Activated CD8-positive, alpha-beta T cell treated with anti-CD3 and anti-CD28 coated beads for 36 hours (primary cell): ENCODE measurements at regions not wholly inside any gene's neighbourhood (a gene's known extent, or its start where the extent isn't known, plus 50 kb on each side); places are given as distances from the start of the nearest gene placed in this dataset.
"Not testable (repeated sequence)": the region's sequence is repeated elsewhere in the genome, so short reads cannot be mapped to it uniquely, and the experiment has no call there.

Source experiments
- ATAC-seq: fragments of 200-7000 bp; cut with Tn5 transposase; one replicate; pipeline ENCODE4 v1.10.0; 2021; ENCODE audit warnings: mild to moderate bottlenecking, moderate library complexity
- CTCF ChIA-PET: fragments of 350-600 bp; sonication (Branson Sonifier 250); formaldehyde crosslinking; loops from one replicate; lab custom pipeline; 2021; ENCODE audit warnings: antibody characterized with exemption; lab: Charles Lee
- POLR2A ChIA-PET: fragments of 350-600 bp; sonication (Branson Sonifier 250); formaldehyde crosslinking; loops from one replicate; lab custom pipeline; 2021; ENCODE audit warnings: antibody characterized with exemption; lab: Charles Lee
- DNase-seq: peaks from one replicate; pipeline ENCODE4 v3.0.0-alpha.2; 2020
- H3K27ac Mint-ChIP-seq: one replicate; pipeline ENCODE4 v1.8.0; 2021; ENCODE audit warnings: mild to moderate bottlenecking, mixed read lengths
- H3K27me3 Mint-ChIP-seq: one replicate; pipeline ENCODE4 v1.8.0; 2021; ENCODE audit warnings: mixed read lengths
- H3K36me3 Mint-ChIP-seq: one replicate; pipeline ENCODE4 v1.8.0; 2021; ENCODE audit warnings: low read depth, mixed read lengths
- H3K4me1 Mint-ChIP-seq: one replicate; pipeline ENCODE4 v1.8.0; 2021; ENCODE audit warnings: low read depth, mixed read lengths
- H3K4me3 Mint-ChIP-seq: one replicate; pipeline ENCODE4 v1.8.0; 2021; ENCODE audit warnings: mild to moderate bottlenecking, moderate library complexity, mixed read lengths
- H3K9me3 Mint-ChIP-seq: one replicate; pipeline ENCODE4 v1.8.0; 2021; ENCODE audit warnings: mixed read lengths
- intact Hi-C: fragments of 100-400 bp; cut with micrococcal nuclease; formaldehyde crosslinking; loops from one replicate; pipeline ENCODE4 v1.10.0; 2022
- TF ChIP-seq, protein P1 (sequence below): fragments of 200-600 bp; IDR thresholded peaks from one replicate; pipeline ENCODE4 v1.8.0; 2022; ENCODE audit warnings: antibody characterized with exemption, mild to moderate bottlenecking

DNA sequence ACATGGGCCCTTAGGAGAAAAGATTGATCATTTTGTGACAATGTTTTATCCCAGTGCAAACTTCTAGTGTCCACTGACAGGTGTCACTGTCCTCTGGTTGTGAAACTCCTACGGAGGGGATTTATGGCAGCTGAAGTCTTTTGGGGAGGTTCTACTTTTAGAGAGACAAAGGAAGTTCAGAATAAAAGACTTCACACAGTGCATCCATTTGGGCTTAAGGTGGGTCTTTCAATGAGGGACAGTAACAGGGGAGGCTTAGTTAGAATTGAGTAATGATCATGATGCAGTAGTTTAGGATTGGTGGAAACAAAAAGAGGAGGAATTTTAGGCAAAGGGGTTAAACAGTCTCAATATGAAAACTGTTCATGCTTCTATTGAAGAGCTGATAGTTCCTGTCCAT, 501.1 kb upstream of the NRP1 start:
- POLR2A ChIA-PET: no interaction called here
- Mint-ChIP-seq H3K4me3 (no peak overlapping the region), H3K27me3 (no peaks in the 10 kb centered on the region), H3K36me3 (no peaks in the 10 kb centered on the region), H3K9me3 (no peaks in the 10 kb centered on the region), H3K27ac (no peak overlapping the region), H3K4me1 (no peaks in the 10 kb centered on the region)
- DNase-seq (no peak), ATAC-seq (no peak)
- TF ChIP-seq, protein P1, sequence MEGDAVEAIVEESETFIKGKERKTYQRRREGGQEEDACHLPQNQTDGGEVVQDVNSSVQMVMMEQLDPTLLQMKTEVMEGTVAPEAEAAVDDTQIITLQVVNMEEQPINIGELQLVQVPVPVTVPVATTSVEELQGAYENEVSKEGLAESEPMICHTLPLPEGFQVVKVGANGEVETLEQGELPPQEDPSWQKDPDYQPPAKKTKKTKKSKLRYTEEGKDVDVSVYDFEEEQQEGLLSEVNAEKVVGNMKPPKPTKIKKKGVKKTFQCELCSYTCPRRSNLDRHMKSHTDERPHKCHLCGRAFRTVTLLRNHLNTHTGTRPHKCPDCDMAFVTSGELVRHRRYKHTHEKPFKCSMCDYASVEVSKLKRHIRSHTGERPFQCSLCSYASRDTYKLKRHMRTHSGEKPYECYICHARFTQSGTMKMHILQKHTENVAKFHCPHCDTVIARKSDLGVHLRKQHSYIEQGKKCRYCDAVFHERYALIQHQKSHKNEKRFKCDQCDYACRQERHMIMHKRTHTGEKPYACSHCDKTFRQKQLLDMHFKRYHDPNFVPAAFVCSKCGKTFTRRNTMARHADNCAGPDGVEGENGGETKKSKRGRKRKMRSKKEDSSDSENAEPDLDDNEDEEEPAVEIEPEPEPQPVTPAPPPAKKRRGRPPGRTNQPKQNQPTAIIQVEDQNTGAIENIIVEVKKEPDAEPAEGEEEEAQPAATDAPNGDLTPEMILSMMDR: no peak
- intact Hi-C loops: no loop called here
- CTCF ChIA-PET: no interaction called here

DNA sequence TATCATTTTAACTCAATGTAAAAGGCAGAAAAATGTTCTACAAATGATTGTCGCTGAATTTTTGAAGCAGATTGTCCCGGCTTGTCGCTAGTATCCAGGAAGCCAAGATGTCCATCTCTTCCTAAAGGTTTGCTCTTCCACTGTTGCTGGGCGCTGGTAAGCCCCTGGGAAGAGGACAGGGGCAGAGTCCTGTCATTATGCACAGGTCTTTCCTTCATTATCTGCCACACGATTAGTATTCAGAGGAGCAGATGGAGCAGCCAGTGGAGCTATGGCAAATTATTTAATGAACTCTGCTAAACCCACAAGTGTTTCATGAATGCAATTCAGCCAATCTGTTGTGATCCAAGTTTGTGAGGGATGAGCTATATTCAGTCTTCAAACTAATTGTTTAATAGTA, 499.1 kb upstream of the NRP1 start:
- Mint-ChIP-seq H3K27me3 (peaks cover 1% of the 10 kb centered on the region), H3K9me3 (no peaks in the 10 kb centered on the region), H3K36me3 (no peaks in the 10 kb centered on the region), H3K4me3 (no peak overlapping the region), H3K4me1 (no peaks in the 10 kb centered on the region), H3K27ac (no peak overlapping the region)
- ATAC-seq (no peak), DNase-seq (no peak)
- TF ChIP-seq, protein P1: no peak
- intact Hi-C loops: no loop called here
- CTCF ChIA-PET: no interaction called here
- POLR2A ChIA-PET: no interaction called here

DNA sequence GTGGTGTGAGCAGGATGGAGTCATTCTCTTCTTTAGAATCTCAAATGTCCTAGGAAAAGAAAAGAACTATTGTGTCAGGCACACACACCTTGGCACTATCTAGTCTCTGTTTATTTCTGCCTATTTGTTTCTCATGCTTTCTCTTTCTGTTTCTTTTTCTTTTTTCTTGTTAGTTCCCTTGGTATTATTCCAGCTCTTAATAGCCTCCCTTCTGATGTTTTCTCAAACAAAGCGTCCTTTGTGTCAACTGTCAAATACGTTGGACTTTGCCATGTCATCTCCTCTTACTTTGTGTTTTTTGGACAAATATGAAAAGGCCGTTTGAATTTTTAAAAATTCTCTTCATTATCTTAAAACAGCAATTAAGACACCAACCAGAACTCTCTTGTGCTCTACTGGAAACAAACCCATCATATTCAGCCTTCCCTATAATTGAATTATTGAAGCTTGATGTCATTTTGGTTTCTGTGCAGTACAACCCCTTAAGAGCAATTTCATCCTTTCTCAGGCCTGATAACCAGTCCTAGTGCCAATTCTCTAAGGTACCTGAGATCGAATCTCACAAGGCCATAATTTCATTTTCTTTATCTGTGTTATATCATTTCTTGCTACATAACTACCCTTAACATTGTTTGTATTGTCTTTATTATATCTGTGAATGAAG, 497.8 kb upstream of the NRP1 start:
- CTCF ChIA-PET: no interaction called here
- H3K9me3 Mint-ChIP-seq: peaks cover 4% of the 10 kb centered on the region
- TF ChIP-seq, protein P1: no peak

GRCh38 chr10:33831591-33831990, 497.1 kb upstream of the NRP1 start:
- no peaks in the 10 kb centered on the region for H3K4me1 Mint-ChIP-seq
- intact Hi-C loops: no loop called here
- TF ChIP-seq, protein P1: no peak
- peaks cover 1% of the 10 kb centered on the region for H3K27me3 Mint-ChIP-seq
- no peaks in the 10 kb centered on the region for H3K36me3 Mint-ChIP-seq
- POLR2A ChIA-PET: no interaction called here
- DNase-seq (no peak), ATAC-seq (no peak)
- no peak overlapping the region for H3K27ac Mint-ChIP-seq
- peaks cover 6% of the 10 kb centered on the region for H3K9me3 Mint-ChIP-seq
- H3K4me3 Mint-ChIP-seq: no peak overlapping the region
- CTCF ChIA-PET: no interaction called here

More for the DNA sequence above, 497.8 kb upstream of the NRP1 start:
- intact Hi-C loops: no loop called here
- POLR2A ChIA-PET: no interaction called here
- Mint-ChIP-seq H3K4me1 (no peaks in the 10 kb centered on the region), H3K36me3 (no peaks in the 10 kb centered on the region), H3K4me3 (no peak overlapping the region), H3K27me3 (peaks cover 1% of the 10 kb centered on the region), H3K27ac (no peak overlapping the region)
- no peak for DNase-seq
- ATAC-seq: no peak

DNA sequence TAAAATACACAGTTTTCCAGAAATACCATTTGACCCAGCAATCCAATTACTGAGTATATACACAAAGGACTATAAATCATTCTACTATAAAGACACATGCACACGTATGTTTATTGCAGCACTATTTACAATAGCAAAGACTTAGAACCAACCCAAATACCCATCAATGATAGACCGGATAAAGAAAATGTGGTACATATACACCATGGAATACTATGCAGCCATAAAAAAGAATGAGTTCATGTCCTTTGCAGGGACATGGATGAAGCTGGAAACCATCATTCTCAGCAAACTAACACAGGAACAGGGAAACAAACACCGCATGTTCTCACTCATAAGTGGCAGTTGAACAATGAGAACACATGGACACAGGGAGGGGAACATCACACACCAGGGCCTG, 495.4 kb upstream of the NRP1 start:
- POLR2A ChIA-PET, H3K9me3 Mint-ChIP-seq, H3K27ac Mint-ChIP-seq, DNase-seq, H3K27me3 Mint-ChIP-seq, ATAC-seq, H3K4me1 Mint-ChIP-seq, H3K36me3 Mint-ChIP-seq, intact Hi-C loops, H3K4me3 Mint-ChIP-seq, CTCF ChIA-PET: not testable (repeated sequence)
